Muscle of leg (tissue), 3 donors: ENCODE measurements at regions not wholly inside any gene's neighbourhood (a gene's known extent, or its start where the extent isn't known, plus 50 kb on each side); places are given as distances from the start of the nearest gene placed in this dataset.

Experiments
- DNase-seq: peaks from one replicate; pipeline ENCODE4 v3.0.0; 2013
- H3K27ac ChIP-seq: one replicate; pipeline ENCODE4 v1.5.1; 2013; ENCODE audit warnings: mild to moderate bottlenecking, low read length, control low read depth
- H3K27me3 ChIP-seq: one replicate; pipeline ENCODE4 v1.6.1; 2013; ENCODE audit warnings: low read length; ENCODE audit not compliant: control insufficient read depth, insufficient read depth
- H3K36me3 ChIP-seq: one replicate; pipeline ENCODE4 v1.6.1; 2013; ENCODE audit warnings: low read length; ENCODE audit not compliant: control insufficient read depth, insufficient read depth
- H3K4me1 ChIP-seq: one replicate; pipeline ENCODE4 v1.6.1; 2013; ENCODE audit warnings: low read length; ENCODE audit not compliant: control insufficient read depth, insufficient read depth
- H3K4me3 ChIP-seq: one replicate; pipeline ENCODE4 v1.5.1; 2013; ENCODE audit warnings: low read length, control low read depth
- H3K9me3 ChIP-seq: replicated peaks from 2 replicates; pipeline ENCODE4 v1.6.1; 2013; ENCODE audit warnings: low read depth, low read length; ENCODE audit not compliant: control insufficient read depth
- WGBS: methylation state at CpG from one replicate; pipeline ENCODE4 v1.1.5; 2013; ENCODE audit warnings: missing lambda C conversion rate; ENCODE audit not compliant: insufficient coverage; 5-methylcytosine and 5-hydroxymethylcytosine counted together

DNA sequence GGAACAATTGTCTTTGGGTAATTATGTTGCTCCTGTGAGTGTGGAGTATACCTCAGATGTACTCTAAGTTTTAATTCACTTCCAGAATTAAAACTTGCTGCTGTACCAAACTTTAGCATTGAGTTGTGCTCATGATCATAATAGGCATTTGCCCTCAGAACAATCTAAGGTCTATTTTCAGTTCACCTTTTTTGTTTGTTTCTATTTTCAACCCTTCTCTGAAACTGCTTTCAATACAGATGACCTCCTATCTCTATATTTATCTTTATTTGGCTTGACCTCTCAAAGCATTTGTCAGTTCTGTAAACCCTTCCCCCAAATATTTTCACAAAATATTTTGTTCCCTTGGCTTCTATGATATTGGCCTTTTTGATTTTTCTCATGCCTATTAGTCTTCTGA, 873.0 kb downstream of the OLFM4 start:
- H3K4me3 ChIP-seq: no peak overlapping the region
- no peaks in the 10 kb centered on the region for H3K27me3 ChIP-seq
- no peaks in the 10 kb centered on the region for H3K36me3 ChIP-seq
- no peaks in the 10 kb centered on the region for H3K9me3 ChIP-seq
- H3K4me1 ChIP-seq: no peaks in the 10 kb centered on the region
- DNase-seq: no peak
- no peak overlapping the region for H3K27ac ChIP-seq

DNA sequence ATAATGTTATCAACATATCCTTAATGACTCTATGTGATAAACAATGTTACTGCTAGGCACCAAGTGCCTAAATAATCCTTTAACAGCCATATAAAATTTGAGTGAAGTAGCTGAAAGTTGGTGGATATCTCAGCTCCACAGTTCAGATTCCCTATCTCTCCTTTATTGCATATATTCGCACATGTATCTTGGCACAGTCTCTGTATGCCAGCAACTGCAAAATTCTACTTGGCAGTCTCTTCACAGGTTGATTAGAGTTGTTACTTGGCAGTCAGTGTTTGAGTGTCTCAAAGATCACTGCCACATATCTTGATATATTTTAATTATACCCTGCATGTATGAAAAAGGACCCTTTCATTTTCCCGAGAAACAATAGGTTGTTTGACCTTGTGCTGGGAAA, 879.3 kb downstream of the OLFM4 start:
- WGBS: no CpG with 5 or more reads among the region's 2 CpGs
- no peak for DNase-seq
- Histone ChIP-seq H3K36me3 (no peaks in the 10 kb centered on the region), H3K4me3 (no peak overlapping the region), H3K27ac (no peak overlapping the region), H3K4me1 (no peaks in the 10 kb centered on the region), H3K9me3 (no peaks in the 10 kb centered on the region), H3K27me3 (no peaks in the 10 kb centered on the region)

DNA sequence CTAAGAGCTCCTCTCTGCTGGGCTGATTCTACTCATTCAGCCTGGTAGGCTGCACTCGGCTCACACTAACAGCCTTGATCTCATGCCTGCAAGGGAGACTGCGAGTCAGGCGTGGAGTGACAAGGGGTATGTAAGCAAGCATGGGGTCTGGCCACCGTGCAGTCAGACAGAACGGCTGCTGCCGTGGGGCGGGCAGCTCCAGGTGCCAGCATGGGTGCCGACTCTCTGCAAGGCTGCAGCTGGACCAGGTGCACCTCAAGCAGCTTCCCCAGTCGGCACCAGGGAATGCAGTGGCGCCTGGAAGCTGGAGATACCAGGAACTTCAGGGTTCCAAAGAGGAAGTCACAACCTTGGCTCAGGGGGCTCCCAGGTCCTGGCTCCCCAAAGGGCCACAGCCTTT, 892.3 kb downstream of the OLFM4 start:
- H3K9me3 ChIP-seq: no peaks in the 10 kb centered on the region
- H3K4me1 ChIP-seq: no peaks in the 10 kb centered on the region
- H3K4me3 ChIP-seq: no peak overlapping the region
- 86% methylated on average over 10 of the region's 10 CpGs for WGBS
- no peak for DNase-seq
- no peaks in the 10 kb centered on the region for H3K27me3 ChIP-seq
- no peak overlapping the region for H3K27ac ChIP-seq
- H3K36me3 ChIP-seq: no peaks in the 10 kb centered on the region

DNA sequence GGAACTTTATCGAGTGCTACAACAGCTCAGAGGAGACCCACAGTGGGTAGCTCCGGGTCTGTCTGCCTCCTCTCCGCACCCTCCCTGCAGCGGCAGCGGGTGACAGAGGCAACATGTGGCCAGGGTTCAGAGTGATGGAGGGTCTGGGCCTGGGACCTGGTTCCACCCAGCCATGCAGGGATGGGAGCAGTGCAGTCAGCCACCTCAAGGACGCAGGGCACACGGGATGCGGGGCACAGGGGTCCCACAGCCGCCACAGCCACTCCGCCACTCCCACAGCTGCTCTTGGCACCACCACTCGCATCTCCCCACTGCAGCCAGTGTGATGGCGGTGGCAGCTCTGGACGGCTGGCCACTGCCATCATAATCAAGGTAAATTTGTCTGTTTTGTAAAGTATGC, 892.9 kb downstream of the OLFM4 start:
- Histone ChIP-seq H3K27me3 (no peaks in the 10 kb centered on the region), H3K36me3 (no peaks in the 10 kb centered on the region), H3K9me3 (no peaks in the 10 kb centered on the region), H3K4me1 (no peaks in the 10 kb centered on the region), H3K4me3 (no peak overlapping the region), H3K27ac (no peak overlapping the region)
- no peak for DNase-seq
- WGBS: 91% methylated on average over 10 of the region's 13 CpGs

DNA sequence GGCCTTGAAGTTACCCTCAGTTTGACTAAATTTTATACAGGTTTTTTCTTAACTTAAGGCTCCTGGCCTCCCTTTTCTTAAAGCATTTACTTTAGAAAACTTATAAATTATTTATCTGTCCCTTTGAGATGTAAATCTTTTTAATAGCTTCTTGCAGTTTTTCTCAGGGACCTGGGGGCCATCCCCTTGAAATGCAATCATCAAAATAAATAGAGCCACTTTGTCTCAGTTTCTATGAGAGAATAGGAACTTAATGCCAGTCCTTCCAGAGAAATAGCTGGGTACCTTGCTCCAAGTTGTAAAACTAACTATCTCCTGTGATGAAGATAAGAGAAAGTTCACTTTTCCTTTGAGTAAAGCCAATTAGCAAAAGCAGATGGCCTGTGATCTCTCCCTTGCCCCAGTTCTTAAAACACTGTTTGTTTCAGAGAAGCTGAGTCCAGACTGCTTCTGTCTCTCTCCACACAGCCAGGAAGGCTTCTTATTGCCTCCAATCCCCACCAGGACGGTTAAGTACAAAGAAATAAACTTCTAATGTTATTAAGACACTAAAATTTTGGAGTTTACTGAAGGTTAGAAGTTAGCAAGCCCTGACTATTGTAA, 913.1 kb downstream of the OLFM4 start:
- Histone ChIP-seq H3K4me1 (no peaks in the 10 kb centered on the region), H3K27me3 (no peaks in the 10 kb centered on the region), H3K27ac (no peak overlapping the region), H3K36me3 (no peaks in the 10 kb centered on the region), H3K9me3 (no peaks in the 10 kb centered on the region), H3K4me3 (no peak overlapping the region)
- no CpG with 5 or more reads among the region's 1 CpG for WGBS
- no peak for DNase-seq

DNA sequence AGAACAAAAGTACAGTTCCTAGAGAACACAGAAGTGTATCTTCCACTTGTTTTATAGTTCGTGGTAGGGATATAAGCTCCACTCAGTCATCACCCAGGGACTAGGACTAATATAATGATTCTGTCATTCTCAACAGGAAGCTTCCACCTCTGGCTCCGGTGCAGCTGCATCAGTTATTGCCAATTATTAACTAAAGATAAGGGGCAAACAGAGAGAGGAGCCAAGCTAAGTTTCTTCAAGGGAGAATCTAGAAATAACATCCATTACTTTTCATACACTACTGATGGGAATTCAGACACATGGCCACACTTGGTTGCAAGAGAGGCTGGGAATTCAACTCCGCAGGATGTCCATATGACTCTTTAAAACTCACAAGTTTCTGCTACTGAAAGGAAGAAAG, 917.9 kb downstream of the OLFM4 start:
- Histone ChIP-seq H3K27me3 (no peaks in the 10 kb centered on the region), H3K9me3 (no peaks in the 10 kb centered on the region), H3K4me1 (no peaks in the 10 kb centered on the region), H3K4me3 (no peak overlapping the region), H3K27ac (no peak overlapping the region), H3K36me3 (no peaks in the 10 kb centered on the region)
- DNase-seq: no peak
- no CpG with 5 or more reads among the region's 3 CpGs for WGBS

DNA sequence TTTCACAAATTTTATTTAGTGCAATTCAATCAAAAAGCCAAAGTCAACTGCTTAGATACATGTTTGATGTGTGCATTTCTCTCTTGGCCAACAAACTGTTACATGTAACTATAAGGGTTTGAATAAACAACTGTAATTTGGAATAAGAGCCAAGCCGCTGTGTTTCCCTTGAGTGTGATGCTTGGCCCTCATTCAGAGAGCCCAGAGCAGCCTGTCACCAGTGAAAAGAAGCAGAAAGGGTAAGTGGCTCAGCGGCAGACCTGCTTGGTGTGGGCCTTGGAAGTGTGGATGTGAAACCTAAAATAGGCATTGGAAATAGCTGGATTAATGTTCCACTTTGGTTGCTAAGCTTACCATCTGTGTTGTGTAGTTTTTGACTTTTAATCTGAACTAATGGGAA, 924.6 kb downstream of the OLFM4 start:
- WGBS: 14% methylated on average over 2 of the region's 2 CpGs
- DNase-seq: no peak
- H3K4me3 ChIP-seq: no peak overlapping the region

More for the DNA sequence above, 924.6 kb downstream of the OLFM4 start:
- Histone ChIP-seq H3K4me1 (no peaks in the 10 kb centered on the region), H3K9me3 (no peaks in the 10 kb centered on the region), H3K36me3 (no peaks in the 10 kb centered on the region), H3K27ac (no peak overlapping the region), H3K27me3 (no peaks in the 10 kb centered on the region)
